DND-41 (cell line): ENCODE measurements at regions not wholly inside any gene's neighbourhood (a gene's known extent, or its start where the extent isn't known, plus 50 kb on each side); places are given as distances from the start of the nearest gene placed in this dataset.
A peak's percentile ranks its signal among the peaks of the same experiment; 100 is the strongest.

Experiments
- ATAC-seq: fragments of 200-7000 bp; cut with Tn5 transposase; 3 replicates; pipeline ENCODE4 v1.9.1; 2021; ENCODE audit warnings: low read depth; ENCODE audit not compliant: insufficient read depth
- DNase-seq: peaks from one replicate; pipeline ENCODE4 v3.0.0-alpha.2; 2020
- H2AFZ ChIP-seq: 2 replicates; pipeline ENCODE4 v1.6.0; 2012; ENCODE audit warnings: low read depth, low read length
- H3K27ac ChIP-seq: 2 replicates; pipeline ENCODE4 v1.5.1; 2012; ENCODE audit warnings: low read length, inconsistent platforms
- H3K27me3 ChIP-seq: fragments of 200-600 bp; sonication (generic); 2 replicates; pipeline ENCODE4 v1.6.0; 2012; ENCODE audit warnings: low read length, mild to moderate bottlenecking, inconsistent platforms; ENCODE audit not compliant: insufficient read depth, poor library complexity
- H3K36me3 ChIP-seq: 2 replicates; pipeline ENCODE4 v1.5.1; 2012; ENCODE audit warnings: low read length, inconsistent platforms; ENCODE audit not compliant: insufficient read depth
- H3K4me1 ChIP-seq: 2 replicates; pipeline ENCODE4 v1.5.1; 2012; ENCODE audit warnings: mild to moderate bottlenecking, low read length; ENCODE audit not compliant: insufficient read depth
- H3K4me2 ChIP-seq: 2 replicates; pipeline ENCODE4 v1.6.0; 2012; ENCODE audit warnings: mild to moderate bottlenecking, moderate library complexity, low read length, inconsistent platforms; ENCODE audit not compliant: insufficient read depth
- H3K4me3 ChIP-seq, 2 experiments: fragments of 200-600 bp in 1 of 2; shearing (Covaris generic) in 1 of 2; 2 replicates each; pipeline ENCODE4 v1.5.1; 2012 to 2016; ENCODE audit warnings: inconsistent platforms in 2 of 2, low read length in 2 of 2, mild to moderate bottlenecking in 2 of 2, low read depth in 1 of 2, moderate library complexity in 1 of 2
- H3K79me2 ChIP-seq: 2 replicates; pipeline ENCODE4 v1.6.0; 2012; ENCODE audit warnings: low read length, inconsistent platforms; ENCODE audit not compliant: insufficient read depth
- H3K9ac ChIP-seq: 2 replicates; pipeline ENCODE4 v1.6.0; 2012; ENCODE audit warnings: low read depth, mild to moderate bottlenecking, inconsistent platforms, low read length, moderate library complexity
- H3K9me3 ChIP-seq: 2 replicates; pipeline ENCODE4 v1.5.1; 2012; ENCODE audit warnings: low read length, moderate library complexity, mild to moderate bottlenecking, inconsistent platforms; ENCODE audit not compliant: insufficient read depth, severe bottlenecking
- H4K20me1 ChIP-seq: 2 replicates; pipeline ENCODE4 v1.6.0; 2012; ENCODE audit warnings: low read length; ENCODE audit not compliant: insufficient read depth
- EZH2 ChIP-seq: IDR thresholded peaks from 3 replicates; pipeline ENCODE4 v1.6.1; 2012; ENCODE audit warnings: borderline replicate concordance, low read depth, mild to moderate bottlenecking, moderate library complexity, low read length, inconsistent platforms; ENCODE audit not compliant: severe bottlenecking
- TF ChIP-seq, protein P1 (sequence below): IDR thresholded peaks from 2 replicates; pipeline ENCODE4 v1.5.1; 2012; ENCODE audit warnings: borderline replicate concordance, low read length, moderate library complexity, mild to moderate bottlenecking; ENCODE audit not compliant: poor library complexity, severe bottlenecking; ENCODE audit errors: extremely low read depth

DNA sequence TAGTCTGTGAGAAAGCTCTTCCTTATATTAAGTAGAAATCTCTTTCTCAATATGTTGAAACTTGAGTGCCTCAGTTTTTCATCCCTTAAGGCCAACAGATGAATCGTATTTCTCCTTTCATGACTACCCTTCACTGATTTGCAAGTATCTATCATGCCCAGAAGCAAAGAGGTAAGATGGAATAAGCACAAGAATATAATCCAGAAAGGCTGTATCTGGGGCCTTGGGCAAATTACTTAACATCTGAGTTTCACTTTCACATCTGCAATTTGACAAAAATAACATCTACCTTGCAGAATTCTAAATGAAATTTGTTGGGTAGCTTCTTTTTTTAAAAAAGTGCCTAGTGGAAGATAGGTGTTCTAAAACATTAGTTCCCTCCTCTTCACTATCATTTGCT is 552.4 kb upstream of the ANO5 start:
- Histone ChIP-seq H3K4me1 (peaks cover 13% of the 10 kb centered on the region), H3K27ac (peak overlapping the region; percentile 57), H3K79me2 (no peaks in the 10 kb centered on the region), H3K27me3 (no peaks in the 10 kb centered on the region), H2AFZ (peak overlapping the region; percentile 58; the same call in 1 of the 2 replicates), H3K9ac (no peak overlapping the region), H3K9me3 (no peaks in the 10 kb centered on the region), H3K4me3 (no peak overlapping the region), H3K36me3 (no peaks in the 10 kb centered on the region), H4K20me1 (no peaks in the 10 kb centered on the region), H3K4me2 (peak overlapping the region; percentile 46)
- TF ChIP-seq EZH2 = no peak
- TF ChIP-seq, protein P1, sequence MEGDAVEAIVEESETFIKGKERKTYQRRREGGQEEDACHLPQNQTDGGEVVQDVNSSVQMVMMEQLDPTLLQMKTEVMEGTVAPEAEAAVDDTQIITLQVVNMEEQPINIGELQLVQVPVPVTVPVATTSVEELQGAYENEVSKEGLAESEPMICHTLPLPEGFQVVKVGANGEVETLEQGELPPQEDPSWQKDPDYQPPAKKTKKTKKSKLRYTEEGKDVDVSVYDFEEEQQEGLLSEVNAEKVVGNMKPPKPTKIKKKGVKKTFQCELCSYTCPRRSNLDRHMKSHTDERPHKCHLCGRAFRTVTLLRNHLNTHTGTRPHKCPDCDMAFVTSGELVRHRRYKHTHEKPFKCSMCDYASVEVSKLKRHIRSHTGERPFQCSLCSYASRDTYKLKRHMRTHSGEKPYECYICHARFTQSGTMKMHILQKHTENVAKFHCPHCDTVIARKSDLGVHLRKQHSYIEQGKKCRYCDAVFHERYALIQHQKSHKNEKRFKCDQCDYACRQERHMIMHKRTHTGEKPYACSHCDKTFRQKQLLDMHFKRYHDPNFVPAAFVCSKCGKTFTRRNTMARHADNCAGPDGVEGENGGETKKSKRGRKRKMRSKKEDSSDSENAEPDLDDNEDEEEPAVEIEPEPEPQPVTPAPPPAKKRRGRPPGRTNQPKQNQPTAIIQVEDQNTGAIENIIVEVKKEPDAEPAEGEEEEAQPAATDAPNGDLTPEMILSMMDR = no peak
- peak; percentile 71 for ATAC-seq
- no peak for DNase-seq

DNA sequence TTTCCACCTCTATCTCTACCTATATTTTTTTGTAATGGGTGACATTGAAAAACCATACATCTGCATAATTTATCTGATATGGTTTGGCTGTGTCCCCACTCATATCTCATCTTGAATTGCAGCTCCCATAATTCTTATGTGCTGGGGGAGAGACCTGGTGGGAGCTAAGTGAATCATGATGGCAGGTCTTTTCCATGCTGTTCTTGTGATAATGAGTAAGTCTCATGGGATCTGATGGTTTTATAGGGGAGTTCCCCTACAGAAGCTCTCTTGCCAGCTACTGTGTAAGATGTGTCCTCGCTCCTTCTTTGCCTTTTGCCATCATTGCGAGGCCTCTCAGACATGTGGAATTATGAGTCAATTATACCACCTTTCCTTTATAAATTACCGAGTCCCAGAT is 551.0 kb upstream of the ANO5 start:
- H3K9me3 ChIP-seq = no peaks in the 10 kb centered on the region
- no peaks in the 10 kb centered on the region for H3K79me2 ChIP-seq
- H2AFZ ChIP-seq = no peak overlapping the region
- no peaks in the 10 kb centered on the region for H3K27me3 ChIP-seq
- H3K4me3 ChIP-seq = no peak overlapping the region
- DNase-seq (no peak), ATAC-seq (no peak)
- H3K9ac ChIP-seq = no peak overlapping the region
- H3K27ac ChIP-seq = no peak overlapping the region
- H3K4me1 ChIP-seq = peaks cover 13% of the 10 kb centered on the region
- H4K20me1 ChIP-seq = no peaks in the 10 kb centered on the region
- no peaks in the 10 kb centered on the region for H3K36me3 ChIP-seq
- TF ChIP-seq, protein P1 = no peak
- TF ChIP-seq EZH2 = no peak
- H3K4me2 ChIP-seq = no peak overlapping the region

DNA sequence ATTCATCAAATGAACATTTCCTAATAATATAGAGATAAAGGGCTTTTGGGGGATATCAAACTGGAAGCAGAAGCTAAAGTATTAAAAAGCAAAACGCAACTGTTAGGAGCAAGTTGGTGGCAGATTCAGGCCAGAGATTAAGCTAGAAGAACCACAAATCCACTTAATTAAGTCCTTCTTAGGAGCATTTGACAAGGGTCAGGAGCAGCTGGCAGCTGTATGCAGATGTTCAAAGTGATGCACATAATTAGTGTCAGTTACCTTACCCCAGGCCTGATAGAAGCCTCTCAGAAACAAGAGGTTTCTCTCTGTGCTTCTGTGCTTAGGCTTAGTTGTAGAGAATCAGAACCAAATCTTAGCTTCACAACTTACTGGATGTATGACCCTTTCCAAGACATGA is 546.5 kb upstream of the ANO5 start:
- ATAC-seq (peak; percentile 40; the same call in 2 of the 3 replicates), DNase-seq (no peak)
- Histone ChIP-seq H3K36me3 (no peaks in the 10 kb centered on the region), H3K4me1 (no peaks in the 10 kb centered on the region), H3K27me3 (no peaks in the 10 kb centered on the region), H3K4me3 (no peak overlapping the region), H3K9ac (no peak overlapping the region), H2AFZ (no peak overlapping the region), H3K79me2 (no peaks in the 10 kb centered on the region), H3K9me3 (no peaks in the 10 kb centered on the region), H3K4me2 (no peak overlapping the region), H3K27ac (no peak overlapping the region), H4K20me1 (no peaks in the 10 kb centered on the region)
- TF ChIP-seq EZH2 = no peak
- TF ChIP-seq, protein P1 = no peak

GRCh38 chr11:21650961-21651360 is 541.9 kb upstream of the ANO5 start:
- Histone ChIP-seq H2AFZ (no peak overlapping the region), H3K4me1 (no peaks in the 10 kb centered on the region), H4K20me1 (no peaks in the 10 kb centered on the region), H3K9ac (no peak overlapping the region), H3K4me2 (no peak overlapping the region), H3K27ac (no peak overlapping the region), H3K9me3 (no peaks in the 10 kb centered on the region), H3K27me3 (no peaks in the 10 kb centered on the region), H3K79me2 (no peaks in the 10 kb centered on the region), H3K4me3 (no peak overlapping the region), H3K36me3 (no peaks in the 10 kb centered on the region)
- ATAC-seq (no peak), DNase-seq (no peak)
- TF ChIP-seq EZH2 = no peak
- TF ChIP-seq, protein P1 = no peak
